Upper lobe of right lung (tissue), 1 donor: ENCODE measurements at regions not wholly inside any gene's neighbourhood (a gene's known extent, or its start where the extent isn't known, plus 50 kb on each side); places are given as distances from the start of the nearest gene placed in this dataset.

Source experiments
- ATAC-seq: fragments of 200-7000 bp; cut with Tn5 transposase; one replicate; pipeline ENCODE4 v1.9.1; 2020; ENCODE audit warnings: mild to moderate bottlenecking, moderate library complexity
- DNase-seq: peaks from one replicate; pipeline ENCODE4 v3.0.0-alpha.2; 2020
- H3K27ac ChIP-seq: fragments of 200-600 bp; one replicate; pipeline ENCODE4 v1.8.0; 2022
- H3K27me3 ChIP-seq: fragments of 200-600 bp; one replicate; pipeline ENCODE4 v1.8.0; 2022; ENCODE audit warnings: mild to moderate bottlenecking
- H3K36me3 ChIP-seq: fragments of 200-600 bp; one replicate; pipeline ENCODE4 v1.8.0; 2022
- H3K4me1 ChIP-seq: fragments of 200-600 bp; one replicate; pipeline ENCODE4 v1.8.0; 2022
- H3K4me3 ChIP-seq: fragments of 200-600 bp; one replicate; pipeline ENCODE4 v1.8.0; 2022; ENCODE audit warnings: mild to moderate bottlenecking
- H3K9me3 ChIP-seq: fragments of 200-600 bp; one replicate; pipeline ENCODE4 v1.8.0; 2022
- CTCF ChIP-seq: fragments of 200-600 bp; IDR thresholded peaks from one replicate; pipeline ENCODE4 v1.8.0; 2022; ENCODE audit warnings: antibody characterized with exemption
- intact Hi-C: fragments of 100-400 bp; cut with DNase I; formaldehyde crosslinking; loops from one replicate; pipeline ENCODE4 v1.11.0; 2022
- donor health status: DM: no; HTN: yes; CAD: no; lungs with severe emphysema.

GRCh38 chr5:67620424-67621397, 424.1 kb upstream of the CD180 start:
- intact Hi-C loops: no loop called here
- Histone ChIP-seq H3K4me1 (no peaks in the 10 kb centered on the region), H3K27me3 (no peaks in the 10 kb centered on the region), H3K36me3 (no peaks in the 10 kb centered on the region), H3K9me3 (no peaks in the 10 kb centered on the region), H3K27ac (no peak overlapping the region), H3K4me3 (no peak overlapping the region)
- TF ChIP-seq CTCF: no peak
- ATAC-seq: no peak
- no peak for DNase-seq

- H3K9me3 ChIP-seq: no peaks in the 10 kb centered on the region
- H3K4me3 ChIP-seq: no peak overlapping the region
- no peak for TF ChIP-seq CTCF
- DNase-seq: no peak
- no peaks in the 10 kb centered on the region for H3K27me3 ChIP-seq
- H3K4me1 ChIP-seq: no peaks in the 10 kb centered on the region
- ATAC-seq: no peak
- H3K27ac ChIP-seq: no peak overlapping the region
- no peaks in the 10 kb centered on the region for H3K36me3 ChIP-seq
- intact Hi-C loops: no loop called here
Observed at GRCh38 chr5:67619636-67620035, 423.0 kb upstream of the CD180 start.

GRCh38 chr5:67619235-67619634, 422.6 kb upstream of the CD180 start:
- DNase-seq: no peak
- ATAC-seq: no peak

GRCh38 chr5:67617051-67617450, 420.5 kb upstream of the CD180 start:
- Histone ChIP-seq H3K27me3 (no peaks in the 10 kb centered on the region), H3K4me1 (no peaks in the 10 kb centered on the region), H3K4me3 (no peak overlapping the region), H3K36me3 (no peaks in the 10 kb centered on the region), H3K27ac (no peak overlapping the region), H3K9me3 (no peaks in the 10 kb centered on the region)
- DNase-seq (no peak), ATAC-seq (no peak)
- TF ChIP-seq CTCF: no peak
- intact Hi-C loops: no loop called here

More at GRCh38 chr5:67619235-67619634, 422.6 kb upstream of the CD180 start:
- Histone ChIP-seq H3K27ac (no peak overlapping the region), H3K36me3 (no peaks in the 10 kb centered on the region), H3K27me3 (no peaks in the 10 kb centered on the region), H3K4me1 (no peaks in the 10 kb centered on the region), H3K4me3 (no peak overlapping the region), H3K9me3 (no peaks in the 10 kb centered on the region)
- intact Hi-C loops: no loop called here
- no peak for TF ChIP-seq CTCF

- Histone ChIP-seq H3K9me3 (no peaks in the 10 kb centered on the region), H3K27me3 (no peaks in the 10 kb centered on the region), H3K4me1 (no peaks in the 10 kb centered on the region), H3K27ac (no peak overlapping the region), H3K36me3 (no peaks in the 10 kb centered on the region), H3K4me3 (no peak overlapping the region)
- no peak for ATAC-seq
- DNase-seq: no peak
- intact Hi-C loops: no loop called here
- TF ChIP-seq CTCF: no peak
Observed at GRCh38 chr5:67612961-67613360, 416.4 kb upstream of the CD180 start.
